Inferior parietal cortex (tissue), 1 donor: ENCODE measurements at regions not wholly inside any gene's neighbourhood (a gene's known extent, or its start where the extent isn't known, plus 50 kb on each side); places are given as distances from the start of the nearest gene placed in this dataset.

Experiments
- DNase-seq: peaks from one replicate; pipeline ENCODE4 v3.0.0-alpha.2; 2016; ENCODE audit errors: extremely low spot score

- DNase-seq: no peak
These were observed 673.3 kb downstream of the KCNT2 start for GRCh38 chr1:195934817-195935553.

- no peak for DNase-seq
These were observed 674.4 kb downstream of the KCNT2 start for GRCh38 chr1:195933835-195934234.

- DNase-seq: no peak
These were observed 692.4 kb downstream of the KCNT2 start for GRCh38 chr1:195915826-195916225.

GRCh38 chr1:195909061-195909460, 699.2 kb downstream of the KCNT2 start:
- no peak for DNase-seq

- DNase-seq: peak; percentile 17
These were observed 700.1 kb downstream of the KCNT2 start for GRCh38 chr1:195908121-195908520.

- DNase-seq: no peak
These were observed 705.0 kb downstream of the KCNT2 start for GRCh38 chr1:195903203-195903602.

- DNase-seq: no peak
These were observed 705.5 kb downstream of the KCNT2 start for GRCh38 chr1:195902779-195903178.

- no peak for DNase-seq
These were observed 708.4 kb downstream of the KCNT2 start for GRCh38 chr1:195899762-195900352.

GRCh38 chr1:195898924-195899323, 709.3 kb downstream of the KCNT2 start:
- peak; percentile 6 for DNase-seq

- no peak for DNase-seq
These were observed 709.9 kb downstream of the KCNT2 start for GRCh38 chr1:195898373-195898772.

- DNase-seq: no peak
These were observed 711.2 kb downstream of the KCNT2 start for GRCh38 chr1:195897076-195897475.

GRCh38 chr1:195894411-195894810, 713.8 kb downstream of the KCNT2 start:
- DNase-seq: no peak

- no peak for DNase-seq
These were observed 722.2 kb downstream of the KCNT2 start for GRCh38 chr1:195886000-195886399.

- no peak for DNase-seq
These were observed 729.8 kb downstream of the KCNT2 start for GRCh38 chr1:195878478-195878877.

- DNase-seq: no peak
These were observed 731.4 kb downstream of the KCNT2 start for GRCh38 chr1:195876792-195877191.

- no peak for DNase-seq
These were observed 735.9 kb downstream of the KCNT2 start for GRCh38 chr1:195872376-195872775.

GRCh38 chr1:195867638-195868037, 740.6 kb downstream of the KCNT2 start:
- no peak for DNase-seq

- DNase-seq: peak; percentile 4
These were observed 741.4 kb downstream of the KCNT2 start for GRCh38 chr1:195866781-195867222.

- DNase-seq: peak; percentile 39
These were observed 742.0 kb downstream of the KCNT2 start for GRCh38 chr1:195866091-195866780.

- no peak for DNase-seq
These were observed 756.4 kb downstream of the KCNT2 start for GRCh38 chr1:195851804-195852203.

GRCh38 chr1:195851016-195851601, 757.1 kb downstream of the KCNT2 start:
- no peak for DNase-seq

- DNase-seq: no peak
These were observed 759.1 kb downstream of the KCNT2 start for GRCh38 chr1:195849180-195849579.
